Fibroblast of mammary gland (primary cell): ENCODE measurements at regions not wholly inside any gene's neighbourhood (a gene's known extent, or its start where the extent isn't known, plus 50 kb on each side); places are given as distances from the start of the nearest gene placed in this dataset.
"Not testable (repeated sequence)": the region's sequence is repeated elsewhere in the genome, so short reads cannot be mapped to it uniquely, and the experiment has no call there.

Experiments used
- DNase-seq: peaks from one replicate; pipeline ENCODE4 v3.0.0-alpha.2; 2010; ENCODE audit warnings: low read depth
- H3K4me3 ChIP-seq: 2 replicates; pipeline ENCODE4 v1.5.1; 2011; ENCODE audit warnings: low read depth, mild to moderate bottlenecking, low read length, moderate library complexity; ENCODE audit not compliant: control insufficient read depth
- TF ChIP-seq, protein P1 (sequence below): conservative IDR thresholded peaks from 2 replicates; pipeline ENCODE4 v1.5.1; 2011; ENCODE audit warnings: low read depth, low read length, inconsistent platforms; ENCODE audit not compliant: control insufficient read depth, insufficient read depth

- H3K4me3 ChIP-seq: no peak overlapping the region
- TF ChIP-seq, protein P1, sequence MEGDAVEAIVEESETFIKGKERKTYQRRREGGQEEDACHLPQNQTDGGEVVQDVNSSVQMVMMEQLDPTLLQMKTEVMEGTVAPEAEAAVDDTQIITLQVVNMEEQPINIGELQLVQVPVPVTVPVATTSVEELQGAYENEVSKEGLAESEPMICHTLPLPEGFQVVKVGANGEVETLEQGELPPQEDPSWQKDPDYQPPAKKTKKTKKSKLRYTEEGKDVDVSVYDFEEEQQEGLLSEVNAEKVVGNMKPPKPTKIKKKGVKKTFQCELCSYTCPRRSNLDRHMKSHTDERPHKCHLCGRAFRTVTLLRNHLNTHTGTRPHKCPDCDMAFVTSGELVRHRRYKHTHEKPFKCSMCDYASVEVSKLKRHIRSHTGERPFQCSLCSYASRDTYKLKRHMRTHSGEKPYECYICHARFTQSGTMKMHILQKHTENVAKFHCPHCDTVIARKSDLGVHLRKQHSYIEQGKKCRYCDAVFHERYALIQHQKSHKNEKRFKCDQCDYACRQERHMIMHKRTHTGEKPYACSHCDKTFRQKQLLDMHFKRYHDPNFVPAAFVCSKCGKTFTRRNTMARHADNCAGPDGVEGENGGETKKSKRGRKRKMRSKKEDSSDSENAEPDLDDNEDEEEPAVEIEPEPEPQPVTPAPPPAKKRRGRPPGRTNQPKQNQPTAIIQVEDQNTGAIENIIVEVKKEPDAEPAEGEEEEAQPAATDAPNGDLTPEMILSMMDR: no peak
Measured at GRCh38 chr1:213584272-213584671, 403.5 kb upstream of the PROX1 start.

DNA sequence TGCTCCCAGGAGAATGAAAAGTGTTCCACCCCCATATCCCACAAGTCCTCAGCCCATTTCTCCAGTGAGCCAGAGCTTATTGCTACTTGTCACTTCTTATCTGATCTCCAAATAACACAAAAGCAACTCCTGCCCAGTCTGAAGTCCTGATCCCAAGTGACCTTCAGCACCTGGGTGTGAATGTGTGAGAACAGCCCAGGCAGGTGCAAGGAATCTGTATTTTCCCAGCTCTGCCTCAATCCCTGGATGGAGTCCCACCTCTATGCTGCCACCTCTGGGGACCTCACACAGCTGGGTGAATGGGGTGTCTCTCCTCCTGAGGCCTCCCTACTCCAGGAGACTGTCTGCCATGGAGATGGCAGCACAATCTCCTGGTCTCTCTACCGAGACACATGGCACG, 402.4 kb upstream of the PROX1 start:
- TF ChIP-seq, protein P1: no peak
- DNase-seq: no peak

More at GRCh38 chr1:213584272-213584671, 403.5 kb upstream of the PROX1 start:
- no peak for DNase-seq

GRCh38 chr1:213585959-213586586, 401.7 kb upstream of the PROX1 start:
- TF ChIP-seq, protein P1: no peak
- H3K4me3 ChIP-seq: no peak overlapping the region
- no peak for DNase-seq

More for the DNA sequence above, 402.4 kb upstream of the PROX1 start:
- no peak overlapping the region for H3K4me3 ChIP-seq

- no peak overlapping the region for H3K4me3 ChIP-seq
- TF ChIP-seq, protein P1: no peak
- no peak for DNase-seq
Measured at GRCh38 chr1:213586587-213586972, 401.2 kb upstream of the PROX1 start.

GRCh38 chr1:213596729-213597128, 391.0 kb upstream of the PROX1 start:
- H3K4me3 ChIP-seq: no peak overlapping the region
- DNase-seq: no peak
- TF ChIP-seq, protein P1: no peak

GRCh38 chr1:213598263-213598662, 389.5 kb upstream of the PROX1 start:
- TF ChIP-seq, protein P1: no peak
- no peak for DNase-seq
- H3K4me3 ChIP-seq: no peak overlapping the region

DNA sequence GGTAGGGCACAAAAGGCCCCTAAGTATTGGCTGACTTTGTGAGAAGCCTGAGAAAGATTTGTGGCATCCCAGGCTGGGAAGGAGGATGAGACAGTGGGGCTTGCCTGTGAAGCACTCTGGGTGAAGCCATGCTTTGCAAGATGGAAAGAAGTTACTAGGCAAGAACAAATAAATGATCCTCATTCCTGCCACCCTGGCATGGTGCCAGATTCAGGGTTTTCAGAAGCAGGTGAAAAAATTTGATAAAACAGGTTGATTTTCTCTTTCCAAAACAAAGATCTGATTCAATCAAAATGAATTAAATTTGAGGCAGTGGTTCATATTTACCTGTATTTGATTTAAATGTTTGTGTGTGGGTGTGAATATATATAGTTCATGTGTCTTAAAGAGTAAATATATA, 386.9 kb upstream of the PROX1 start:
- DNase-seq: no peak
- H3K4me3 ChIP-seq: no peak overlapping the region
- TF ChIP-seq, protein P1: no peak

GRCh38 chr1:213601705-213602104, 386.1 kb upstream of the PROX1 start:
- DNase-seq, H3K4me3 ChIP-seq: not testable (repeated sequence)
